ENCODE measurements at regions not wholly inside any gene's neighbourhood (a gene's known extent, or its start where the extent isn't known, plus 50 kb on each side); places are given as distances from the start of the nearest gene placed in this dataset.

- TF ChIP-seq POLR2A (IDR thresholded peaks at IDR 0.05) (no peak), CTCF (IDR thresholded peaks at IDR 0.05) (no peak)
These were observed 519.4 kb upstream of the ZNF337 start for GRCh38 chr20:26216025-26216424.

Data from transverse colon (tissue), 3 donors.